ENCODE measurements at regions not wholly inside any gene's neighbourhood (a gene's known extent, or its start where the extent isn't known, plus 50 kb on each side); places are given as distances from the start of the nearest gene placed in this dataset.
"Not testable (repeated sequence)": the region's sequence is repeated elsewhere in the genome, so short reads cannot be mapped to it uniquely, and the experiment has no call there.

DNA sequence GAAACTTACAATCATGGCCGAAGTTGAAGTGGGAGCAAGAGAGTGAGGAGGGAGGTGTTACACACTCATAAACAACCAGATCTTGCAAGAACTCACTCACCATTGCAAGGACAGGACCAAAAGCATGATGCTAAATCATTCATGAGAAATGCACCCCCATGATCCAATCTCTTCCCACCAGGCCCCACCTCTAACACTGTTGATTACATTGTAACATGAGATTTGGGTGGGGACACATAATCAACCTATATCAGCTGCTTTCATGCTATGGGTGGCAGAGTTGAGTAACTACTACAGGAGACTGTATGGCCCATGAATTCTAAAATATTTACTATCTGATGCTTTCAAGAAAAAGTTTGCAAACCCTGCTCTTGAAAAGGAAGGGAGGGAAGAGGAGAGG is 155.1 kb downstream of the DEFB131A start:
- no peaks in the 10 kb centered on the region for H3K27me3 Mint-ChIP-seq (ENCODE audit: unreplicated experiment)
- H3K4me1 Mint-ChIP-seq (ENCODE audit: unreplicated experiment), result no peaks in the 10 kb centered on the region
- H3K36me3 Mint-ChIP-seq (ENCODE audit: unreplicated experiment), result no peaks in the 10 kb centered on the region
- H3K4me3 Mint-ChIP-seq (ENCODE audit: unreplicated experiment), result no peak overlapping the region
- TF ChIP-seq, protein P1, sequence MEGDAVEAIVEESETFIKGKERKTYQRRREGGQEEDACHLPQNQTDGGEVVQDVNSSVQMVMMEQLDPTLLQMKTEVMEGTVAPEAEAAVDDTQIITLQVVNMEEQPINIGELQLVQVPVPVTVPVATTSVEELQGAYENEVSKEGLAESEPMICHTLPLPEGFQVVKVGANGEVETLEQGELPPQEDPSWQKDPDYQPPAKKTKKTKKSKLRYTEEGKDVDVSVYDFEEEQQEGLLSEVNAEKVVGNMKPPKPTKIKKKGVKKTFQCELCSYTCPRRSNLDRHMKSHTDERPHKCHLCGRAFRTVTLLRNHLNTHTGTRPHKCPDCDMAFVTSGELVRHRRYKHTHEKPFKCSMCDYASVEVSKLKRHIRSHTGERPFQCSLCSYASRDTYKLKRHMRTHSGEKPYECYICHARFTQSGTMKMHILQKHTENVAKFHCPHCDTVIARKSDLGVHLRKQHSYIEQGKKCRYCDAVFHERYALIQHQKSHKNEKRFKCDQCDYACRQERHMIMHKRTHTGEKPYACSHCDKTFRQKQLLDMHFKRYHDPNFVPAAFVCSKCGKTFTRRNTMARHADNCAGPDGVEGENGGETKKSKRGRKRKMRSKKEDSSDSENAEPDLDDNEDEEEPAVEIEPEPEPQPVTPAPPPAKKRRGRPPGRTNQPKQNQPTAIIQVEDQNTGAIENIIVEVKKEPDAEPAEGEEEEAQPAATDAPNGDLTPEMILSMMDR (IDR thresholded peaks at IDR 0.05), result no peak
- peaks cover 25% of the 10 kb centered on the region for H3K9me3 Mint-ChIP-seq (ENCODE audit: unreplicated experiment)
- no peak overlapping the region for H3K27ac Mint-ChIP-seq (ENCODE audit: unreplicated experiment)
- no peak for DNase-seq (ENCODE audit: extremely low spot score, unreplicated experiment)

DNA sequence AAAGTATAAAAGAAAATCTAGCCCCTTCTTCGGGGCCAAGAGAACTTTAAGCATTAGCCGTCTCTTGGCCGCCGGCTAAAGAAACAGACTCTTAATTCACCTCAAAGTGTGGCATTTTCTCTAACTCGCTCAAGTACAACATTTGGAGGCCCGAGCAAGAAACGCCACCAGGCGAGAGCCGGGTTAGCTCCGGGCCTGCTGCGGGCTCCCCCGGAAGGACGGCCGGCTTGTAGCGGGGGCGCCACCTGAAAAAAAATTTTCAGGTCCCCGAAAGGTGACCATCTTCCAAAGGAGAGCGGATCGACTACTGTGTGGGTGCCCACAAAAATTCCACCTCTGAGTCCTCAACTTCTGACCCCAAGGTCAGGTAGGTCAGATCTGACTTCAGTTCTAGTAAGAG is 156.0 kb downstream of the DEFB131A start:
- peak; percentile 32 for DNase-seq (ENCODE audit: extremely low spot score, unreplicated experiment)
- TF ChIP-seq, protein P1 (IDR thresholded peaks at IDR 0.05), result no peak
- peaks cover 31% of the 10 kb centered on the region for H3K9me3 Mint-ChIP-seq (ENCODE audit: unreplicated experiment)
- no peak overlapping the region for H3K4me3 Mint-ChIP-seq (ENCODE audit: unreplicated experiment)
- no peaks in the 10 kb centered on the region for H3K27me3 Mint-ChIP-seq (ENCODE audit: unreplicated experiment)
- no peak overlapping the region for H3K27ac Mint-ChIP-seq (ENCODE audit: unreplicated experiment)
- H3K36me3 Mint-ChIP-seq (ENCODE audit: unreplicated experiment), result no peaks in the 10 kb centered on the region
- no peaks in the 10 kb centered on the region for H3K4me1 Mint-ChIP-seq (ENCODE audit: unreplicated experiment)

DNA sequence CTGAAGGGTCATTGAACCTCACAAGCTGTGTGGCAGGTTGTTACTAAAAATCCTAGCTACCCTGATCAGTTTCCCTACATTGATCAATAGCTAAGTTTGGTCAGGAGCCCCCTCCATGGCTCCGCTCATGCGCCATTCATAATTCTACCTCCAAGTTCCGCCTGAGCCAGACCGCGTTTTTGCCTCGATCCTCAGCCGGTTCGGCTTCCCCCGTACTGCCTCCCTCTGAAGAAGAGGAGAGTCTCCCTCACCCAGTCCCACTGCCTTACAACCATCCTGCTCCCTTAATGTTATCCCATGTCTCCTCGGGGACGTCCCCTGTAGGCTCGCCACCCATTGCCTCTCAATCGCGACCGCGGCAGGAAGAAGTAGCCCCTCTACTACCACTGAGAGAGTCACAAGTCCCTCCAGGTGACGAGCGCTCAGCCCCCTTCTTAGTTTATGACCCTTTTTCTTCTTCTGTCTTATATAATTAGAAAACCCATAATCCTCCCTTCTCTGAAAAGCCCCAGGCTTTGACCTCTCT is 158.2 kb downstream of the DEFB131A start:
- Mint-ChIP-seq H3K9me3 (ENCODE audit: unreplicated experiment) (peaks cover 46% of the 10 kb centered on the region), H3K4me1 (ENCODE audit: unreplicated experiment) (no peaks in the 10 kb centered on the region), H3K27ac (ENCODE audit: unreplicated experiment) (no peak overlapping the region), H3K36me3 (ENCODE audit: unreplicated experiment) (no peaks in the 10 kb centered on the region), H3K4me3 (ENCODE audit: unreplicated experiment) (no peak overlapping the region), H3K27me3 (ENCODE audit: unreplicated experiment) (no peaks in the 10 kb centered on the region)
- no peak for DNase-seq (ENCODE audit: extremely low spot score, unreplicated experiment)
- TF ChIP-seq, protein P1 (IDR thresholded peaks at IDR 0.05), result no peak

DNA sequence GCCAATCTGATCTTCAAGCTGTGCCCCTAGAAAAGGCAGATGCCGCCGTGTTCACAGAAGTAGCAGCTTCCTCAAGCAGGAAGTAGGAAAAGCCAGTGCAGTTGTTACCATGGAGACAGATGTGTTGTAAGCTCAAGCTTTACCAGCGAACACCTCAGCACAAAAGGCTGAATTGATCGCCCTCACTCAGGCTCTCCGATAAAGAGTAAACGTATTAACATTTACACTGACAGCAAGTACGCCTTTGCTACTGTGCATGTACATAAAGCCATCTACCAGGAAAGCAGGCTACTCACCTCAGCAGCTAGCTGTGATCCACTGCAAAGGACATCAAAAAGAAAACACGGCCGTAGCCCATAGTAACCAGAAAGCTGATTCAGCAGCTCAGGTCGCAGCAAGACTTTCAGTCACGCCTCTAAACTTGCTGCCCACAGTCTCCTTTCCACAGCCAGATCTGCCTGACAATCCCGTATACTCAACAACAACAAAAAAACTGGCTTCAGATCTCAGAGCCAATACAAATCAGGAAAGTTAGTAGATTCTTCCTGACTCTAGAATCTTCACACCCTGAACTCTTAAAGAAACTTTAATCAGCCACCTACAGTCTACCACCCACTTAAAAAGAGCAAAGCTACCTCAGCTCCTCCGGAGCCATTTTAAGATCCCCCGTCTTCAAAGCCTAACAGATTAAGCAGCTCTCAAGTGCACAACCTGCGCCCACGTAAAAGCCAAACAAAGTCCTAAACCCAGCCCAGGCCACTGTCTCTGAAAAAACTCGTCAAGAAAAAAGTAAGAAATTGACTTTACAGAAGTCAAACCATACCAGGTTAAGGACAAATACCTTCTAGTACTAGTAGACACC is 160.0 kb downstream of the DEFB131A start:
- DNase-seq (ENCODE audit: extremely low spot score, unreplicated experiment); H3K4me1 Mint-ChIP-seq (ENCODE audit: unreplicated experiment); H3K4me3 Mint-ChIP-seq (ENCODE audit: unreplicated experiment); H3K27ac Mint-ChIP-seq (ENCODE audit: unreplicated experiment); H3K27me3 Mint-ChIP-seq (ENCODE audit: unreplicated experiment); H3K36me3 Mint-ChIP-seq (ENCODE audit: unreplicated experiment): not testable (repeated sequence)
- H3K9me3 Mint-ChIP-seq (ENCODE audit: unreplicated experiment), result peaks cover 40% of the 10 kb centered on the region

DNA sequence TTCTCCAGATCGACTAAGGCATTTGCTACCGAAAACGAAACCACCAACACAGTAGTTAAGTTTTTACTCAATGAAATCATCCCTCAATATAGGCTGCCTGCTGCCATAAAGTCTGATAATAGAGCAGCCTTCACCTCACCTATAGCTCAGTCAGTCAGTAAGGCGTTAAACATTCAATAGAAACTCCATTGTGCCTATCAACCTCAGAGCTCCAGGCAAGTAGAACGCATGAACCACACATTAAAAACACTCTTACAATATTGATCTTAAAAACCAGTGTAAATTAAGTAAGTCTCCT is 160.6 kb downstream of the DEFB131A start:
- H3K9me3 Mint-ChIP-seq (ENCODE audit: unreplicated experiment), result peaks cover 40% of the 10 kb centered on the region
- H3K4me1 Mint-ChIP-seq (ENCODE audit: unreplicated experiment); DNase-seq (ENCODE audit: extremely low spot score, unreplicated experiment); H3K27ac Mint-ChIP-seq (ENCODE audit: unreplicated experiment); H3K27me3 Mint-ChIP-seq (ENCODE audit: unreplicated experiment); H3K36me3 Mint-ChIP-seq (ENCODE audit: unreplicated experiment); H3K4me3 Mint-ChIP-seq (ENCODE audit: unreplicated experiment): not testable (repeated sequence)

DNA sequence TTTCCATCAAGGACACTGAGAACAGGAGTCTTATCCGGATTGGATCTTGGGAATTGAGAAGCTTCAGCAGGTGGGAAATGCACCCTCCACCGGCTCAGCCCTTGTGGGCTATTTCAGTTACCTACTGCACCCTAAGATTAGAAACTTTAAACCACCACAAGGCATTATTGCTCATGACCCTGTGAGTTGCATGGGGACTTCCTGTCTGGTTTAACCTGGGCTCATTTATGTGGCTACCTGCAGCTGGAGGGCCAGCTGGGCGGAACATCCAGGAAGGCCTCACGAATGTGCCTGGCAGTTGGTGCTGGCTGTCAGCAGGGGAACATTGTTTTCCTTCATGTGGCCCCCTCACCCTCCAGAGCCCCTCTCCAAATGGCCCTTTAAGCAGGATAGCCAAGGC is 164.1 kb downstream of the DEFB131A start:
- no peaks in the 10 kb centered on the region for H3K36me3 Mint-ChIP-seq (ENCODE audit: unreplicated experiment)
- TF ChIP-seq, protein P1 (IDR thresholded peaks at IDR 0.05), result no peak

DNA sequence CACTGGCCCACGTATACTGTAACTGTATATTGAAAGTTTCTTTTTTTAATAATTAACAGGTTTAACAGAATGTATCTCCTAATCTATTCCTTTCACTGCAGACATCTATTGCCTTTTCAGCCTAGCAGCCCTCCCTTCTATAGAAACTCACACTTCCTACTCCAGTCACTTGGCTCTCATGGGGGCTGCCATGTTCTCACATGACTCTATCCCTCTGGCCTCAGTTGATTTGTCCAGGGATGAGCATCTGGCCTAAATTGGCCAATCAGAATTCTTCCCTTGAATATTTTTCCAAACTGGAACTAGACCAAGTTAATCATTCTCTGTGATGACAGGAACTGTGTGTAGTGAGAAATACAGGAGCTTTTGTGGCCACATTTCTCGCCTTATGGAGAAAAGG is 166.1 kb downstream of the DEFB131A start:
- not testable (repeated sequence) for H3K27ac Mint-ChIP-seq (ENCODE audit: unreplicated experiment); H3K4me1 Mint-ChIP-seq (ENCODE audit: unreplicated experiment); H3K27me3 Mint-ChIP-seq (ENCODE audit: unreplicated experiment); DNase-seq (ENCODE audit: extremely low spot score, unreplicated experiment); H3K36me3 Mint-ChIP-seq (ENCODE audit: unreplicated experiment); H3K4me3 Mint-ChIP-seq (ENCODE audit: unreplicated experiment)
- H3K9me3 Mint-ChIP-seq (ENCODE audit: unreplicated experiment), result peaks cover 23% of the 10 kb centered on the region

More for the DNA sequence above, 164.1 kb downstream of the DEFB131A start:
- Mint-ChIP-seq H3K4me1 (ENCODE audit: unreplicated experiment) (no peaks in the 10 kb centered on the region), H3K9me3 (ENCODE audit: unreplicated experiment) (peaks cover 33% of the 10 kb centered on the region), H3K4me3 (ENCODE audit: unreplicated experiment) (no peak overlapping the region), H3K27ac (ENCODE audit: unreplicated experiment) (no peak overlapping the region), H3K27me3 (ENCODE audit: unreplicated experiment) (no peaks in the 10 kb centered on the region)
- DNase-seq (ENCODE audit: extremely low spot score, unreplicated experiment), result no peak

Data from osteocyte (in vitro differentiated cells).